ENCODE measurements at regions not wholly inside any gene's neighbourhood (a gene's known extent, or its start where the extent isn't known, plus 50 kb on each side); places are given as distances from the start of the nearest gene placed in this dataset.

GRCh38 chr6:88268508-88268907 lies 102.4 kb upstream of the CNR1 start:
- TF ChIP-seq CTCF (IDR thresholded peaks at IDR 0.05), result no peak
- no peak for TF ChIP-seq POLR2A (IDR thresholded peaks at IDR 0.05)

Data from right lobe of liver (tissue), 4 donors.